ENCODE measurements at regions not wholly inside any gene's neighbourhood (a gene's known extent, or its start where the extent isn't known, plus 50 kb on each side); places are given as distances from the start of the nearest gene placed in this dataset.
"Not testable (repeated sequence)": the region's sequence is repeated elsewhere in the genome, so short reads cannot be mapped to it uniquely, and the experiment has no call there.

DNA sequence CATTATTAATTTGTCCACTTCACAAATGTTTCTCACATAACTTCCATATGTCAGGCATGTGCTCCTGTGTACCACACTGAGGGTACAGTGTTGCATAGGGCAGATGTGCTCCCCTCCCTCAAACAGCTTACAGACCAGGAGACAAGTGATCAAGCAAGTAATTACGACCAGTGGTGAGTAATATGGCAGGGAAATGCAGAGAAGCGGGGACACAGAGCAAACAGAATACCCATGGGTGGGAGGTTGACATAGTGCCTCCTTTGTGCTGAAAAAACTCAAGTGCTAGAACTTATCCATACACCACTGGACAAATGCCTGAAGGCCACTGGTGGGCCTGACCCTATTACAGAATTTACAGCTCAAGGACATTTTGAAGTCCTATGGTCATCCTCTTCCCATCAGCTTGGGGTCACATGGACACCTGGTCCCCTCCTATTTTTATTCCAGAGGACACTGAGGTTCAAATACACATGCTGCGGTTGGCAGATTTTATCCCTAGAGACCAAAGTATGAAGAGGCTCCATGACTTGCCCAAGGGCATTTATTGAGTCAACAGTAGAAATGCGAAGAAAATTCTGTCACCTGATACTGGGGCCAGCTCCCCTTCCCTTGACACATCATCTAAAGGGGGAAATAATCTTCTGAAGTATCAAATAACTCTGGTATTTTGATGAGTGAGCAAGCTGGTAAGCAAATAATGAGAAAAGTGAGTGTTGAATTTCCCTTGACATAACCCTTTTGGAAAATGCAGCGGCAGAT, 116.6 kb downstream of the QRSL1 start:
- peak; percentile 78 for DNase-seq (ENCODE audit: low read depth)

DNA sequence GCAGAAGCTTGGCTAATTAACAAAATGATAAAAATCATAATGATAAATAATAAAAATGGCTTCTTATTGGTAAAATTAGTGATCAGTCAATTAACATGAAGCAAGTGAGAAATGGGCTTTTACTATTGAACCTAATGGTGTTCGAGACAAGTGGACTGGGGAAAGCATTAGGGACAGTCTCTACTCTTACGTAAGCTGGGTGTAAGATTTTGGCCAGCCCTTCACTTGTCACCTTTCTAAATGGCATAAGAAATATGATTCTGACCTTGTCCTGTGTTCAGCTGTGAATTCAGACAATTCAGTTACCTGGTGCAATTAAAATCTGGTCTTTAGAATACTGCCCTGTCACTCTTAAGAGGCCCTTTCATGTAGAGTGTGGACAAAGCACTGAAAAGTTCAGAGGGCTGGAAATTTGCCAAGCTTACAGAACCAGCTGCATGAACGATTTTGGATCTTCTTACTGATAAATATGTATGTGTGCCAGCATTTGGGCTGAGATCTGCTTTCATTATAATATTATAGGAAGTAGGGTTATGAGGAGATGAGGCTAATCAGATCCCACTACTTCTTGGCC, 115.9 kb downstream of the QRSL1 start:
- DNase-seq (ENCODE audit: low read depth) = no peak

DNA sequence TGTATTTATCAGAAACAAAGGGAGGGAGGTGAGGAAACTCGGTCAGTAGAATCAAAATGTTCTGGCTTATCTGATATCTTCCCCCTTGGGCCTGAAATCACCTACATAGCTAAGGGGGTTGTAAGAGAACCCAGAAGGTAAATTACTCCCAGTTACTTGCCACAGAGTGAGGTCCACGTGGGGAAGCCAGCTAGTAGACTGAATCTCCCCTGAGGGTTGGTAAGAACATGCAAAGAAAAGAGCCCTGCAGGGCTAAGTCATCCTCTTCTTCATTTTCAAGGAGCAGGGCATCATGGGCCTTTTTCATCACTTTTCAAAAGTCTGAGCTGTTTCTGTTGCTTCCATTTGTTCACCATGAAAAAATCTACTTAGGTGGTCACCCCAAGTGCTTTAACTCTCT, 115.4 kb downstream of the QRSL1 start:
- DNase-seq (ENCODE audit: low read depth) = no peak

DNA sequence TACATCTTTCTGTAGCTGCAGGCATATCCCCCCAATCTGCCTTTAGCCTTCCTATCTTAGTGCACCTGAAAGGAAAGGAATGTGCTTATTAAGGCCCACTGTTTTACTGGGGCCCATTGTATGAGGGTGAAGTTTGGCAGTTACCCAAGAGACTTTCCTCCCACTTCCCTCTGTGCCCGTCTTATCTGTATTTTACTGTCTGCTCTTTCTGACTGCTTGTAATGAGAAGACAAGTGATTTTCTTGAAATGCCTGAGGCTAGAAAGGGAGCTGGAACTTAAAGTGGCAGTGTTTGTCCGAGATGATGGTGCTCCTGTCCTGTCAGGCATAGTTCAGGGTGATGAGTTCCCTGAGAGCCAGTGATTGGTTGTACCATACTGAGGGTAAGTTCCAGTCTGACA, 114.7 kb downstream of the QRSL1 start:
- DNase-seq (ENCODE audit: low read depth) = not testable (repeated sequence)

DNA sequence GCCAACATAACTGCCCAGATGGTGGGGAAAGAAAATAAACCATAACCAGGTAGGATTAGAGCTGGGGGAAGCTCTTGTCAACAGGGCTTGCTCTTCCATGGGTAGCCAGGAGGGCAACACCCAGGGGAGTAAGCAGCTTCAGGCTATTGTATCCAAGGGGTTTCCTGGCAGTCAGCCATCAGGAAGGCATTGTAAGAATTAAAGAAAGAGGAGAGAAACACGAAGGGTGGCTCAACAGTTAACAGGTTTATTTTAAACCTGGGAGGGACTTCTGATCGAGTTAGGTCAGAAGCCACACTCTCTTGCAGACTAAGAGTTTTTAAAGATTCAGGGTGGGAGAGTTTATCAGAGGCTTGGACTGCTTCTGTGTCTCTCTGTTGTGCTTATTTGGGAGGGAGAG, 114.2 kb downstream of the QRSL1 start:
- DNase-seq (ENCODE audit: low read depth) = no peak

DNA sequence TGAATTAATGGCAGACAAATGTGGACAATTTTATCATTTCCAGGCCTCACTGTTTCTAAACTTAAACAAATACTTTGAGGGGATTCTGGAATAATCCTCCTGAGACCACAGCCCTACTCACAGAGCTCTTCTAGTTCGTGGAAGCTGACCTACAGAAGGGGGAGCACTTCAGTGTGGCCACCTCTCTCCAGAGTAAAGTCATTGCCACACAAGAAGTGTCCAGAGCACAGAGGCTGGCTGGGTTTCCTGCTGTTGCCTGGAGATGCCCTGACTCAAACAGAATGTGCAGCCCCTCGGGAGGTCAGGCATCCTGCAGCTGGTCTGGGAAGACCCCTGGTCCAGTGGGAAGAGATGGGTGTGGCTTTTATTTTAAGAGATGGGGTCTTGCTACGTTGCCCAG, 110.9 kb downstream of the QRSL1 start:
- DNase-seq (ENCODE audit: low read depth) = no peak

DNA sequence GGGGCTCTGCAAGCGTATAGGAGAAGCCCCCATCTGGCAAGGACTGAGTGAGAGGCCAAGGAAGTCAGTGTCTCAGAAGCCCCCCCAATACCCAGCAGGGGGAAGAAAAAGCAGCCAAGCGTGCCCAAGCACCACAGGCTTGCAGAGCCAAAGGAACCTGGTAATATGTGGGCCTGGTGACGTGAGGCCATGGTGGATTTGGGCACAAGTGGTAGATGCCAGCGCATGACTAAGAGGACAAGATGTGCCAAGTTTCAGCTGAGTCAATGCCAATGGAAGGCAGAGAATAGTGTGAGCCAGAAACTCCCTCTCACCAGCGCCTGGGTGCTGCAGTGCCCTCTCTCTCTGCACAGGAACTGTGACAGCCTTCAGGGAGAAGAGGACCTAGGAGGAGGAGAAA, 110.0 kb downstream of the QRSL1 start:
- DNase-seq (ENCODE audit: low read depth) = peak; percentile 57

DNA sequence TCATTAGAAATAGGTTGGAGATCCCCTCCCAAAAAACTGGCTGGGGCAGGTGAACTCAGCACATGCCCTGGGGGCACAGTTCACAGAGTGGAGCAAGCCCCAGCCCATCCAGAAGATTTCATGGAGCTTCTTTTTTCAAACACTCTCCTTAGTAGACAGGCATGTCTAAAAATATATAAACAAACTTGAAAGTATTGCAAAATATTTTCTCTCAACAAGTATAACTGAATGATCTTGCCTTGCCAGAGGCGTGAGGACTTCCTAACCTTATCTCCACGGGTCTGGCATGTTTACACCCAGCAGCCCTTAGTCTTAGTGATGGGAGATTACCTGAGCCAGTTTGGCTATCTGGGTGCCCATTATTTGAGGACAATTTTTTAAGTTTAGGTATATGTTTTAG, 107.1 kb downstream of the QRSL1 start:
- DNase-seq (ENCODE audit: low read depth) = no peak

DNA sequence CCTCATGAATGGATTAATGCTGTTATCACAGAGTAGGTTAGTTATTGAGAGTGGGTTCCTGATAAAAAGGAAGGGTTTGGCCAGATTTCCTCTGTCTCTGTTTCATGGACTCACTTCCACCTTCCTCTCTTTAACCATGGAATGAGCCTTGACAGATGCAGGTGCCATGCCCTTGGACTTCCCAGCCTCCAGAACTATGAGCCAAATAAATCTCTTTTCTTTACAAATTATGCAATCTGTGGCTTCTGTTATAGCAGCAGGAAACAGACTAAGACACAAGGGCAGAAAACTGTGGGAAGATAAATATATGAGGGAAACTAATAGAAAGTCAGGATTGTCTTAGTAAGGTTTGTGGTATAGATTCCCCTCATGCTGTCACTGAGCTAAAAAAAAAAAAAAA, 106.5 kb downstream of the QRSL1 start:
- no peak for DNase-seq (ENCODE audit: low read depth)

DNA sequence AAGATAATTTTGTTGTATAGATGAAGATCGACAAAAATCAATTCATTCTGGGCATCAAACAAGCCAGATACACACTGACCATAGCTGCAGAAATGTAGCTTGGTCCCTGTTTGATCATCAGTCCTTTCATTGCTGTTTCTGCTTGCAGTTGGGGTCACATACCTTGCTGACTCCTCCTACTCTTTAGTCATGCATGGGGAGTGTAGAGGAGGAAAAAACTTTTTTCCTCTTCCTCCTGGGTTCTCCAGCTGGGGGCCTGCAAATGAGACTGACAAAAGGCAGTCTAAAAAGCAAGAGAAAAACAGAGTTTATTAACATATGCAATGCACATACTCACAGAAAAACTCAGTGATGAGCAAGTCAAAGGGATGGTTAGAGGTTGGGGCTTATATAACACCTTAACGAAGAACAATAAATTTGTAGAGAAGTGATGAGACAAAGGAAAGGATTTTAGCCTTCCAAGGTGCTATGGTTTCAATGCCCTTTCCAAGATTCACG, 105.8 kb downstream of the QRSL1 start:
- no peak for DNase-seq (ENCODE audit: low read depth)

DNA sequence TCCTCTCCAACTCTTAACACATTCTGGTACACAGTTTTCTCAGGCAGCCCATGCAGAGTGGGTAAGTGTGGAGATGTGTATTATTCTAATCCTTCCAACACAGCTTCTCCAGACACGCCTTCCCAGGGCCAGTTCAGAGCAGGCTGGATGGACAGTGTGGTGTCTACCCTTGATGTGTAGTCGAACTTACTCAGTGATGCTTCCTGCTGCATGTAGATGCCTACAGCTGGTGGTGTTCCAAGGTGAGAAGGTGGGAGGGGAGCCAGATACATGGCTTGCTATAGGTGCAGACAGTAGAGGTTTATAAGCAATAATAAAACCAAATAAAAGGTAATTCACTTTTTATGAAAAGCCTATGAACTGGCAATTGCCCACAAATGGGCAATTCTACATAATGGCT, 104.0 kb downstream of the QRSL1 start:
- no peak for DNase-seq (ENCODE audit: low read depth)

DNA sequence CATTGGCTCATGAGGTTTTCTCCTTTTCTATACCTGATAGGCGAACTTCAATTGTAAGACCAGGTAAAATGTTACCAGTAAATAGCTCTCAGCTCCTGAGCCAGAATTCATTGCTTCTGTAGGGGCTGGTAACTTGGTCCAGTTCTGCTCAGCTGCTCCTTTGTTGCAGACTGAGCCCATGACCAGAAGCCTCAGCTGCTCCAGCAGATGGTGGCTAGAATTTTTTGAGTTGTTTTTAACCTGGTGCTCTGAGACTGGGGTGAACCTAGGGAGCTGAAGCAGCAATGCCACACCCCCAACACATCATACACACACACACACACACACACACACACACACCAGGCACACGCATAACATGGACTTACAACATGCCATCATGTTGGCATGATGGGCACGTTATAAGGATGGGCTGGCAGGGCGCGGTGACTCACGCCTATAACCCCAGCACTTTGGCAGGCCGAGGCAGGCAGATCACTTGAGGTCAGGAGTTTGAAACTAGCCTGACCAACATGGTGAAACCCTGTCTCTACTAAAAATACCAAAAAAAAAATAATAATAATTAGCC, 103.1 kb downstream of the QRSL1 start:
- DNase-seq (ENCODE audit: low read depth) = no peak

DNA sequence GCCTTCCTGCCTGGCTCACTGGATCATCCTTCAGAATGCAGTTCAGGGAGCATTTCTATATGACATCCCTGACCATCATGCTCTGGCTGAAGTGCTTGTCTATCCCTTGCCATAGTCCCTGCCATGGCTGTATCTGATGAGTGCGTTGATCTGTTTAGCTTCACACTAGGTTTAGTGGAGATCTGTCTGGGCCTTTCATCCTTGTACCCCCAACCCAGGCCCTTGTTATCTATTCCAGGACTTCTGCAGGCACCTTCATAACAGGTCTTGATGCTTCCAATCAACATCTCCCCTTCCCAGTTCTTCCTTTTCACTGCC, 102.4 kb downstream of the QRSL1 start:
- DNase-seq (ENCODE audit: low read depth) = no peak

DNA sequence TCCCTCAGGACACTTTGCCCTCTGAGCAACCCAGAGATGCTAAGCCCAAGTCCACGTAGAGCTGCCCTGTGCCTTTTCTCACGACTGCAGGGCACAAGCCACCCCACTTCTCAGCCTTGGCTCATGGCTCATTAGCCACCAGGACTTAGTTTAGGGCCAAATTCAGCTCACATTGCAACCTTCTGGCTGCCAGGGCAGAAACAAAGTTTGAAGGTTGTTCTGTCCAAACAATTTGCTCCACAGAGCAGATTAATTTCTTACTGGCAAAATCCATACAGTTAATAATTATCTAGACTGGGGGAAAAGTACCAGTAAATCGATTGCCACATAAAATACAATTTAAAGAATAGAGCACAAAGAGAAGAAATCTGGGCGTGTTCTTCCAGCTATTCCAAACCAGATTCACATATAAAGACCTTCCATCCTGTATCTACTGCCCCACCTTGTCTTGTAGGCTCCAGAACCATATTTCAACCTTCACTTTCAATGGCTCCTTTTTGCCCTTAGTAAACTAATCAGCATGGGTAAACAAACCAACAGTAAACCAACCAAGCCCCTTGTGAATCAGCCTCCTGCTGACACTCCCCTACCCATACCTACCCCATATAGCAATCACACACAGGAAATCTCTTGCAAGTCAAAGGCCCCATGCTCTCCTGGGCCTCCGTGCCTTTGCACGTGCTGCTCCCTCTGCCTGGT, 101.9 kb downstream of the QRSL1 start:
- DNase-seq (ENCODE audit: low read depth) = no peak

DNA sequence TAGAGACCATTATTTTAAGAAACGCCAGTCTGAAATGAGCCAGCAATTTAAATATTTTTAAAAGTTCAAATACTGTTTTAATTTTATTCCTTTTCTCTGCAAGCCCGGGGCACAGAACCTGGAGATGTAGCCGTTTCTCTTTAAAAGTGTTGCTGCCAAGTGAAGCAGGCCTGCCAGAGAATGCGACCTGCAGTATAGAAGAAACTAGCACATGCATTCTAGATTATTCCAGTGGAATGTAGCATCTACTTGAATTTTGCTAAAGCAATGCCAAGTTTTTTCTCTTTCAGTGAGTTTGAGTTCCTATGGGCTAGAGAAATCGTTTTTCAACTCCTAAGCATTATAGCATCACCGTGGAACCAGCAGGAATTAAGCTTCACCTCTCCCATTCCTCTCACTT, 101.3 kb downstream of the QRSL1 start:
- DNase-seq (ENCODE audit: low read depth) = no peak

DNA sequence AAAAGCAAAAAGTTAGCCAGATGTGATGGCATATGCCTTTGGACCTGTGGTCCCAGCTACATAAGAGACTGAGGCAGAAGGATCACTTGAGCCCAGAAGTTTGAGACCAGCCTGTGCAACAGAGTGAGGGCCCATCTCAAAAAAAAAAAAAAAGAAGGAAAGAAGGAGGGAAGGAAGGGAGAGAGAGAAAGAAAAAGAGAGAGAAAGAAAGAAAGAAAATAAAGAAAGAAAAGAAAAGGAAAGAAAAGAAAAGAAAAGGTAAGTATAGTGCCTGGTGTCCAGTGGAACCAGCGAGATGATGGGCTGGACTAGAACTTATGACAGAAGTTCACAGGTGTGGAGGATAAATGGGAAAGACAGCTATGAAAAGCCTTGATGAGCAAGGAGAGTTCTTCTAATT, 100.9 kb downstream of the QRSL1 start:
- no peak for DNase-seq (ENCODE audit: low read depth)

DNA sequence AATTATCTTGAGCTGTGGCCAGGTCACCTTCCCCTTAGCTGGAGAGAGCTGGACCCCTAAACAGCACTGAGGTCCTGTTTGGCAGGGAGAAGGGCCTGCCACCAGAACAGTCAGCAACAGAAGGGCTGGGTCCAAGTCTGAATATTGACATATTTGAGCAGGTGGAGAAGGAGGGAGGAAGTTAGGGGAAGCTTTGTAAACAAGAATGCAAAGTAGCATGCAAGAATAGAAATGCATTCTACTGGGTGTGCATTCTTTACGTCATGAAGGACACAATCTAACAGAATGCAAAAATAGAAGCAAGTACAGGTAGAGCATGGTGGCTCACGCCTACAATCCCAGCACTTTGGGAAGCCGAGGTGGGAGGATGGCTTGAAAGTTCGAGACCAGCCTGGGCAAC, 100.5 kb downstream of the QRSL1 start:
- no peak for DNase-seq (ENCODE audit: low read depth)

DNA sequence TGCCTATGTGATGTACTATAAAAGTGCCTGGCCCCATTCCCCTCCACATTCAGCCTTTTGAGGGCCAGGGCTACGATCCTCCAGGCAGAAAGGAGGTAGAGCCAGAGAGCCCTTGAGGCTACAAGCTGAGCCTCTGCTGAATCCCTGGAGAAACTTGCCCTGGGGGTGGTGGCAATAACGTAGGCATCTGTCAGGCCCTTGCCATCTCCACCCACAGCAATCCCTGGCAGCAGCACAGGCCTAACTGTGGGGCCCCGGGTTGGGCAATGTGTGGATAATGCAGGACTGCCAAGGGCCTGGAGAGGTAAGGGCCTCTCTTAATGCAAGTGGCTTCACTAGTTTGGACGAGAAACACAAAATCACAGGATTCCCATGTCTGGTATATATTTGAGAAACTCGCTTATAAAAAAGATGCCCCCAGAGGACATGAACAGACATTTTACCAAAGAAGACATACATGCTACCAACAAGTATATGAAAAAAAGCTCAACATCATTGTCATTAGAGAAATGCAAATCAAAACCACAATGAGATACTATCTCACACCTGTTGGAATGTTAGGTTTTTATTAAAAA, 99.0 kb downstream of the QRSL1 start:
- DNase-seq (ENCODE audit: low read depth) = no peak

DNA sequence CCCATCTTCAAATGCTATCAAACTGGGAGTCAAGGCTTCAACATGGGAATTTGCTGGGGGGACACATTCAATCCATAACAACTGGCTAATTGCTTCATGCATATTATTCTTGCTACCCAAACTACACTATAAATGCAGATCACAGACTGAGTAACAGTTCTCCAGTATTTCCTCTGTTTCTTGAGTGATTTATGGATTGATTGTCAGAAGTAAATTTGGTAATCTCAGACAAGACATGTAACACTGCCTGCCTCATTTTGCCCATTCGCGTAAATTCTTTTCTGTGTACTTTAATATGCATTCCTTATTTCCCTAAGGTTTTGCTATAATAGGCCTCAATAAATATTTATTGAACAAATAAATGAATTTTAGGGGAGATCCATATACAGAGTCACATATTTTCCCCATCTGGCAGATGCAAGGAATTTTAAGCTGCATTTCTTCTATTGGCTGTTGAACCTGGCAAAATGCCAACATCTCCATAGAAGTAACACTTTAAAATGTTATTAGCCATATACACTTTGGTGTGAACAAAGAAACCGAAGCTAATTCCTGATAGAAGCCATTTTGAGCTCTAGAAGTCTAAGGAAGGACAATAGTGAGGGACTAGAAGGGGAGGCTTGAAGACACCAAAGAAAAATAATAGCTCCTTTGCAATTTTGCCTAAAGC, 98.2 kb downstream of the QRSL1 start:
- no peak for DNase-seq (ENCODE audit: low read depth)

DNA sequence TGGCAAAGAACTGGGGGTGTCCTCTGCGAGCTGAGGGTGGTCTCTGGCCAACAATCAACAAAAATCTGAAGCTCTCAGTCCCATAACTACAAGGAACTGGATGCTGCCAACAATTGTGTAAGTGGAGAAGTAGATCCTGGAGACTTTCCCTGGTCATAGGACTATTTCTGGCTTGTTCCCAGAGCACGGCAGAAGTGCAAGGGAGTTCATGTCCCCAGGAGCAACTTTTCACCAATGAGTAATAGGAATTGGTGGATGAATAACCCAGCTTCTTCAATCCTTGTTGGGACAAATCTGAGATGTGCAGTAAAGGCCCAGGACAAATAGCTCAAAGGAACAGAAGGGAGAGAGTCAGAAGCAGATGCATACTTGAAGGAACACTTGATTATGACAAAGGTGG, 95.5 kb downstream of the QRSL1 start:
- no peak for DNase-seq (ENCODE audit: low read depth)

DNA sequence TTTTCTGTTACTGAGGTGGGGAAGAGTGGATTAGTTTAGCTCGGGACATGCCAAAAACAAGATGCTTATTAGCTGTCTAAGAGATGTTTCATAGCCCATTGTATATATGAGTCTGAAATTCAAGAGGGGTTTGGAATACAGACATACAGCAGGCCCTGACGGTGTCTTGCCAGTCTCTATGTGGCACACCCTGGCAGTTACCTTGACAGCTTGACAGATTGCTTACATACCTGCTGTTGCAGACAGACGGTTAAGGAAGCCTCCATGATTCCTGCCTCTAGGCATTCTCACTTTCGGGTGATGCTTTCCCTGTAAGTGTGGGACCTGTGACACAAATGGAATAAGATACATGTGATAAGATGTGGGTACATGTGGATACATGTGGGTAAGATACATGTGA, 95.0 kb downstream of the QRSL1 start:
- no peak for DNase-seq (ENCODE audit: low read depth)

DNA sequence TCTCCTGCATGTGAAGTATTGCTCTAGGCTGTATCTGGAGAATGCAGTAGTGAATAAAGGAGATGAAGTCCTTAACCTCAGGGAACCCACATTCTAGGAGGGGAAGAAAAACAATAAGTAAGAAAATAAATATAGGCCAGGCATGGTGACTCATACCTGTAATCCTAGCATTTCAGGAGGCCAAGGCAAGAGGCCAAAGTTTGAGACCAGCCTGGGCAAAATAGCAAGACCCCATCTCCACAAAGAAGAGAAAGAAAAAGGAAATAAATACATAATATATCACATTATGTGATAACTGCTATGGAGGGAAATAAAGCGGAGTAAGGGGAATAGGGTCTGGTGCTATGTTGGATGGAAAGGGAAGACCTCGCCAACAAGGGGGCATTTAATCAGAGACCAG, 94.0 kb downstream of the QRSL1 start:
- not testable (repeated sequence) for DNase-seq (ENCODE audit: low read depth)
